ENCODE measurements at regions not wholly inside any gene's neighbourhood (a gene's known extent, or its start where the extent isn't known, plus 50 kb on each side); places are given as distances from the start of the nearest gene placed in this dataset.

DNA sequence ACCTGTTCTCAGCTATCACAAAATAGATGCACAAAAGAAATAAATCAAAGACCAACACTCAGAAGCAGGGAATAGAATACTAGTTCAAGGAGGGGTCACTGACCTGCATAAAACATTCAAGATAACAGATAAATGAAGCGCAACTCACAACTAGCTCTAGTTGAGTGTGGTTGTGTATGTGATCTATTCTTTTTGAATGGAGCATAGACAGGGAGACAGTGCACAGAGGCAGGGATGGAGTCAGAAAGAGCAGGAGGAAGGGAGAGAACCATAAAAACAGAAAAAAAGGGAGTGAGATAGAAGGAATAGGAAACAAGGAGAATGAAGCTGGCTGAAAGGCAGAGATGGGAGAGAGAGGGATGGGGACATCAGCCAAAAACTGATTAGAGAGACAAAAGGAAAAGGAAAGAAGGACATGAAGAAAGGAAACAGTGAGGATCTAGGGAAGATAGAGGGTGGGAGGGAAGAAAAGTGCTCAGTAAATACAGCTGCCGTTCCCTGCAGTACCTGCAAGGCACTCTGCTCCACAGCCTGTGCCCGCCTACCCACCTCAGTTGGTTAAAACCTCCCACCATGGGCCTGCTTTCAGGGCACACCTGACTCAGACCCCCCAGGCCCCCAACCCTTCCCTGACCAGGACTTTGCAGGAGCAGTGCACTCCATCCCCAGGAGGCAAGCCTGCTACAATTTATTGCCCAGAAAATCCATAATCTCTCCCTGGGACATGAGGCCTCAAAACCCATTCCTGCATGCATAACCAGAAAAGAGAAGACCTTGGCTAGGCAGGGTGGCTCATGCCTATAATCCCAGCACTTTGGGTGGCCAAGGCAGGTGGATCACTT, 385.2 kb upstream of the POU3F1 start:
- H3K27me3 Mint-ChIP-seq, result peaks cover 10% of the 10 kb centered on the region
- DNase-seq (no peak), ATAC-seq (ENCODE audit: low read depth) (no peak)
- no peak overlapping the region for H3K4me3 Mint-ChIP-seq
- H3K9me3 Mint-ChIP-seq, result no peaks in the 10 kb centered on the region
- H3K27ac Mint-ChIP-seq, result no peak overlapping the region
- H3K36me3 Mint-ChIP-seq, result no peaks in the 10 kb centered on the region
- POLR2A ChIA-PET, result no interaction called here
- H3K4me1 Mint-ChIP-seq, result no peaks in the 10 kb centered on the region

DNA sequence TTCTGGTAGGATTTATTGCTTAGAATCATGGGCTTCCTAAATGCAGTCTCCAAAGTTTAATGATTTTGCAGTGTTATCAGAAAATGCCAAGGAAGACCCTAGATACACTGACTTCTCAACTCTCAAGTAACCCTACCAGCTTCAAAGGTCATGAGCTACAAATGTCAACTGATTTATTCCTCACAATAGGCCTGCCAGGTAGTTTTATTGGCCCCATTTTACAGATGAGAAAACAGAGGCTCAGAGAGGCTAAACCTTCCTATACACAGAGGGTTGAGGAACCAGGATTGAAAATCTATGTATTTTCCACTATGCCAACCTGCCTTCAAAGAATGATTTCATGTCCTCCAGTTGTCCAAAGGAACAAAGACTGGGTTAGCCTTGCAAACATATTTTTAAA, 384.4 kb upstream of the POU3F1 start:
- no peak overlapping the region for H3K4me3 Mint-ChIP-seq

GRCh38 chr1:38424677-38425076, 378.1 kb upstream of the POU3F1 start:
- H3K4me1 Mint-ChIP-seq, result no peaks in the 10 kb centered on the region
- no peak overlapping the region for H3K4me3 Mint-ChIP-seq
- no peak for DNase-seq
- no peak overlapping the region for H3K27ac Mint-ChIP-seq
- POLR2A ChIA-PET, result no interaction called here
- no peak for ATAC-seq (ENCODE audit: low read depth)
- peaks cover 2% of the 10 kb centered on the region for H3K9me3 Mint-ChIP-seq
- no peaks in the 10 kb centered on the region for H3K36me3 Mint-ChIP-seq
- peaks cover 15% of the 10 kb centered on the region for H3K27me3 Mint-ChIP-seq

More for the DNA sequence above, 384.4 kb upstream of the POU3F1 start:
- POLR2A ChIA-PET, result no interaction called here
- H3K27ac Mint-ChIP-seq, result no peak overlapping the region
- H3K4me1 Mint-ChIP-seq, result no peaks in the 10 kb centered on the region
- H3K36me3 Mint-ChIP-seq, result no peaks in the 10 kb centered on the region
- H3K27me3 Mint-ChIP-seq, result peaks cover 18% of the 10 kb centered on the region
- no peaks in the 10 kb centered on the region for H3K9me3 Mint-ChIP-seq
- ATAC-seq (ENCODE audit: low read depth) (no peak), DNase-seq (no peak)

- Mint-ChIP-seq H3K36me3 (no peaks in the 10 kb centered on the region), H3K9me3 (peaks cover 2% of the 10 kb centered on the region), H3K4me1 (no peaks in the 10 kb centered on the region), H3K27ac (no peak overlapping the region), H3K27me3 (peaks cover 5% of the 10 kb centered on the region), H3K4me3 (no peak overlapping the region)
- DNase-seq, result no peak
- POLR2A ChIA-PET, result no interaction called here
- no peak for ATAC-seq (ENCODE audit: low read depth)
These were observed 374.1 kb upstream of the POU3F1 start for GRCh38 chr1:38420666-38421065.

DNA sequence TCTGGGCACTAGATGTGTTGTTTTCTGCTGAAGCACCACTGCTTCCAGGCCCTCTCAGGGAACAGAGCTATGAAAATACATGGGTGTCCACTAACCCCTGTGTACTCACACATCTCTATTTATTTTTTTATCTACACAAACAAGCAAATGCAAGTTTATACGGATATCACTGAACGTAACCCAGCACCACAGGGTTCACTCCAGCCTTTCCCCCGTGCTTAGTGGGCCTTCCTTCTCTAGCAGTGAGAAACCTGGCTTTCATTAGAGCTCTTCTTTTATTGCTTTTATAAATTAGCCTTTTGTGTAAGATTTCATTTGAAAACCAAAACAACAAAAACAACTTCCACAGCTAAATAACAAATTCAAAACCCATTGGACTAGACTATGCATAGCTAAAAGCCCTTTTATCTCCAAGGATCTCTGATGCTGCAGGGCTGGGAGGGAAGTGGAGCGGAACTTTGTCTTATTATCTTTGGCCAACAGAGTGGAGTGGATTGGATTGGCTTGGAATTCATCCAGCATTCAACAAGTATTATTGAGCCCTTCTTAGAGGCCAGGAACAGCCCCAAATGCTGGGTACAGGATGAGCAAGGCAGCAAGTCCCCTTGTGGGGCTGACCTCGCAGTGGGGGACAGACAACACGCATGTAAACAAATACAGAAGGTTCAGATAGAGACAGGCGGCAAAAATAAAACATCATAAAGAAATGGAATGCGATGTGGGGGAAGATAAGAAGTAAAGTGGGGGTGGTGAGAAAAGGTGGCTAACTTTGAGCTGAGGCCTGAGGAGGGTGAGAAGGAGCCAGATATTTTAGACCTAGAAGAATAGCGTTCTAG, 371.8 kb upstream of the POU3F1 start:
- Mint-ChIP-seq H3K4me1 (no peaks in the 10 kb centered on the region), H3K27me3 (peaks cover 10% of the 10 kb centered on the region), H3K9me3 (peaks cover 2% of the 10 kb centered on the region), H3K36me3 (no peaks in the 10 kb centered on the region), H3K4me3 (no peak overlapping the region), H3K27ac (no peak overlapping the region)
- ATAC-seq (ENCODE audit: low read depth), result no peak
- no peak for DNase-seq
- POLR2A ChIA-PET, result no interaction called here

- H3K4me3 Mint-ChIP-seq, result no peak overlapping the region
- POLR2A ChIA-PET, result no interaction called here
- H3K4me1 Mint-ChIP-seq, result no peaks in the 10 kb centered on the region
- DNase-seq, result no peak
- peaks cover 7% of the 10 kb centered on the region for H3K9me3 Mint-ChIP-seq
- ATAC-seq (ENCODE audit: low read depth), result no peak
- H3K27ac Mint-ChIP-seq, result no peak overlapping the region
- H3K36me3 Mint-ChIP-seq, result no peaks in the 10 kb centered on the region
- peaks cover 25% of the 10 kb centered on the region for H3K27me3 Mint-ChIP-seq
These were observed 357.1 kb upstream of the POU3F1 start for GRCh38 chr1:38403667-38404066.

DNA sequence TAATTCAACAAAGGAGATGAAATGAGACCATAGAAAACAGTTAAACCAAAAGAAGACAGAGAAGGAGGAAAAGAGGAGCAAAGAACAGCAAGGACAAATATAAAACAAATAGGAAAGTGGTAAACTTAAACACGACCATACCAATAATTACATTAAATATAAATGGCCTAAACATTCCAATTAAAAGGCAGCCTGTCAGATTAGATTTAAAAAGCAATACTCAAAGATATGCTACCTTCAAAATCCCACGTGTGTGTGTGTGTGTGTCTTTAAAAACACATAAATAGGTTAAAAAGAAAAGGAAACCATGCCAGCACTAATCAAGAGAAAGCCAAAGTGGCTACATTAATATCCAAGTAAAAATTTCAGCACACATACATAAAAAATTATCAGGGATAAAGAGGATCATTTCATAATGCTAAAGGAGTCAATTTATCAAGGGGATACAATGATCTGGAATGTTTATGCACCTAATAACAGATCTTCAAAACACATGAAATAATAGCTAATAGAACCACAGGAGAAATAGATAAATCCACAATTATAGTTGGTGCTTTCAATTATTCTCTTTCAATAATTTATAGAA, 355.7 kb upstream of the POU3F1 start:
- H3K27ac Mint-ChIP-seq, result no peak overlapping the region
- POLR2A ChIA-PET, result no interaction called here
- no peak overlapping the region for H3K4me3 Mint-ChIP-seq
- H3K9me3 Mint-ChIP-seq, result peaks cover 7% of the 10 kb centered on the region
- H3K4me1 Mint-ChIP-seq, result no peaks in the 10 kb centered on the region
- peaks cover 30% of the 10 kb centered on the region for H3K27me3 Mint-ChIP-seq
- no peaks in the 10 kb centered on the region for H3K36me3 Mint-ChIP-seq
- no peak for DNase-seq
- ATAC-seq (ENCODE audit: low read depth), result no peak

DNA sequence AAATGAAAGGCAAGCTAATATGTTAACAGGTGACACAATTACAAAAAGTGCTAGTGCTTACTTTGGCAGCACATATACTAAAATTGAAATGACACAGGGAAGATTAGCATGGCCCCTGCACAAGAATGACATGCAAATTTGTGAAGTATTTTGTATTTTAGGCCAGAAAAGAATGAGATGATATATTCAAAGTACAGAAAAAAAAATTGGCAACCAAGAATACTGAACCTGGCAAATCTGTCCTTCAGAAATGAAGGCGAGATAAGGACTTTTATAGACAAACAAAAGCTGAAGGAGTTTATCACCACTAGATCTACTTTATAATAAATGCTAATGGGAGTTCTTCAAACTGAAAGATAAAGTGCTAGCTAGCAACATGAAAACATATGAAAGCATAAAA, 350.0 kb upstream of the POU3F1 start:
- Mint-ChIP-seq H3K4me1 (no peaks in the 10 kb centered on the region), H3K36me3 (no peaks in the 10 kb centered on the region), H3K4me3 (no peak overlapping the region), H3K27me3 (peaks cover 29% of the 10 kb centered on the region), H3K27ac (no peak overlapping the region), H3K9me3 (peaks cover 6% of the 10 kb centered on the region)
- DNase-seq, result no peak
- POLR2A ChIA-PET, result no interaction called here
- no peak for ATAC-seq (ENCODE audit: low read depth)

DNA sequence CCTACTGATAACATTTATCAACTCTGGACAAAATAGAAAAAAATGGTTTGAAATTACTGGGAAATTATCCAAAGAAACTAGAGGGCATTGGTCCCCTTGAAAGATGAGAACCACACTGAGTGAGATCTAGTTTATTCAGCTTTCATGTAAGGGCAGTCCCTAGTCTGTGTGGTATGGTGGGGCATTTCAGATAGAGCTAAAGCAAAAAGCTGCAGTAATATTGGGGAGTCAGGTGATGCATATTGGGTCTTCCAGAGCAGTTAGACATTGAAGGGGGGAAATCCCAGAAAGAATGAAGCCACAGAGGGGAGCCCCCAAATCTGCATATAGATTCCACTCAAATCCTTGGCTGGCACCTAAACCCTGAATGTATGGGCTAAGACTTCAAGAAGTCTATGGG, 347.7 kb upstream of the POU3F1 start:
- no peak for DNase-seq
- Mint-ChIP-seq H3K36me3 (no peaks in the 10 kb centered on the region), H3K4me1 (no peaks in the 10 kb centered on the region), H3K27ac (no peak overlapping the region), H3K4me3 (no peak overlapping the region), H3K9me3 (peaks cover 9% of the 10 kb centered on the region), H3K27me3 (peaks cover 30% of the 10 kb centered on the region)
- POLR2A ChIA-PET, result no interaction called here
- ATAC-seq (ENCODE audit: low read depth), result no peak

GRCh38 chr1:38392861-38393260, 346.3 kb upstream of the POU3F1 start:
- Mint-ChIP-seq H3K27ac (no peak overlapping the region), H3K9me3 (peaks cover 11% of the 10 kb centered on the region), H3K36me3 (no peaks in the 10 kb centered on the region), H3K4me3 (no peak overlapping the region), H3K4me1 (no peaks in the 10 kb centered on the region), H3K27me3 (peaks cover 22% of the 10 kb centered on the region)
- ATAC-seq (ENCODE audit: low read depth) (no peak), DNase-seq (no peak)
- POLR2A ChIA-PET, result no interaction called here

- ATAC-seq (ENCODE audit: low read depth) (no peak), DNase-seq (no peak)
- Mint-ChIP-seq H3K4me1 (no peaks in the 10 kb centered on the region), H3K27me3 (no peaks in the 10 kb centered on the region), H3K9me3 (no peaks in the 10 kb centered on the region), H3K4me3 (no peak overlapping the region), H3K27ac (no peak overlapping the region), H3K36me3 (no peaks in the 10 kb centered on the region)
- POLR2A ChIA-PET, result no interaction called here
These were observed 334.7 kb upstream of the POU3F1 start for GRCh38 chr1:38381256-38381655.

- DNase-seq, result no peak
- H3K27ac Mint-ChIP-seq, result no peak overlapping the region
- H3K36me3 Mint-ChIP-seq, result no peaks in the 10 kb centered on the region
- no peaks in the 10 kb centered on the region for H3K4me1 Mint-ChIP-seq
- H3K4me3 Mint-ChIP-seq, result no peak overlapping the region
- no peak for ATAC-seq (ENCODE audit: low read depth)
- peaks cover 1% of the 10 kb centered on the region for H3K27me3 Mint-ChIP-seq
- H3K9me3 Mint-ChIP-seq, result peaks cover 3% of the 10 kb centered on the region
- POLR2A ChIA-PET, result no interaction called here
These were observed 330.0 kb upstream of the POU3F1 start for GRCh38 chr1:38376577-38376976.

DNA sequence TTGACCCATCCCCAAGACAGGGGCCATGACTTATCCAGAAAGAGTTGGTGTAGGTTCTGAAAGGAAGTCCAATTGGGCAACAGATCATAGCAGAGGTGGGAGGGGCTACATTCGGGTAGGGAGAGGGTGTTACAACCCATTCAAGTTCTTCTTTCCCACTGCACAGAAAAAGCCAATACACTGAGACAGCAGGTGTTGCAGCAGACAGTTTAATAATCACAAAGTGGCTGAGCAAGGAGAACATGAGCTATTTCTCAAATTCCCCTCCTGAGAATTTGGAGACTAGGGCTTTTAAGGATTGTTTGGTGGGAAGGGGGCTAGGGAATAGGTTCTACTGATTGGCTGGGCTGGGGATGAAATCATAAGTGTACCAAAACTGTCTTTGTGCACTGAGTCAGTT, 328.4 kb upstream of the POU3F1 start:
- Mint-ChIP-seq H3K36me3 (no peaks in the 10 kb centered on the region), H3K4me3 (no peak overlapping the region), H3K4me1 (no peaks in the 10 kb centered on the region), H3K9me3 (peaks cover 3% of the 10 kb centered on the region), H3K27me3 (peaks cover 6% of the 10 kb centered on the region), H3K27ac (no peak overlapping the region)
- POLR2A ChIA-PET, result no interaction called here
- DNase-seq, result no peak
- no peak for ATAC-seq (ENCODE audit: low read depth)

DNA sequence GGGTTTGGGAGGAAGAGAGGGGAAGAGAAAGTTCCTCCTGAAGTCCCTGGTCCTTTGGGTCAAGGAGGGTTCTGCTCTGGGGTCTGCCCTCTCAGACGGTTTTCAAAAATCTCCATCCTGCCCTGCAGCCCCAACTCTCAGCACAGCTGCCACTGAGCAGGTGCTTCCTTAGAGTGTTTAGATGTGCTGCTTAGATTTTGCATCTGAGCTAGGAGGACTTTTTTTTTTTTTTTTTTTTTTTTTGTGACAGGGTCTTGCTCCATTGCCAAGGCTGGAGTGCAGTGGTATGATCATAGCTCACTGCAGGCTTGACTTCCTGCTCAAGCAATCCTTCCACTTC, 324.9 kb upstream of the POU3F1 start:
- ATAC-seq (ENCODE audit: low read depth) (no peak), DNase-seq (no peak)
- POLR2A ChIA-PET, result no interaction called here
- peaks cover 13% of the 10 kb centered on the region for H3K27me3 Mint-ChIP-seq
- H3K27ac Mint-ChIP-seq, result no peak overlapping the region
- no peaks in the 10 kb centered on the region for H3K4me1 Mint-ChIP-seq
- no peaks in the 10 kb centered on the region for H3K36me3 Mint-ChIP-seq
- H3K9me3 Mint-ChIP-seq, result peaks cover 3% of the 10 kb centered on the region
- H3K4me3 Mint-ChIP-seq, result no peak overlapping the region

Data from activated naive CD8-positive, alpha-beta T cell treated with anti-CD3 and anti-CD28 coated beads, Interleukin-2, amount 10 ng/mL, durations not matched to agents 7 days and 5 days (primary cell).